H9 (cell line): ENCODE measurements at regions not wholly inside any gene's neighbourhood (a gene's known extent, or its start where the extent isn't known, plus 50 kb on each side); places are given as distances from the start of the nearest gene placed in this dataset.

ENCODE experiments used
- DNase-seq: peaks from one replicate; pipeline ENCODE4 v3.0.0-alpha.2; 2017
- H2AFZ ChIP-seq: one replicate; pipeline ENCODE4 v1.6.1; 2013; ENCODE audit warnings: mild to moderate bottlenecking, low read length, control low read depth, moderate library complexity
- H2AK5ac ChIP-seq: 2 replicates; pipeline ENCODE4 v1.6.1; 2013; ENCODE audit warnings: low read length, control low read depth, mixed read lengths; ENCODE audit not compliant: insufficient read length
- H2BK120ac ChIP-seq: one replicate; pipeline ENCODE4 v1.6.1; 2013; ENCODE audit warnings: low read depth, mild to moderate bottlenecking, low read length, control low read depth, inconsistent platforms; ENCODE audit not compliant: poor library complexity, severe bottlenecking
- H2BK12ac ChIP-seq: 2 replicates; pipeline ENCODE4 v1.6.1; 2013; ENCODE audit warnings: low read length, control low read depth, mixed read lengths, low read depth; ENCODE audit not compliant: insufficient read length
- H2BK15ac ChIP-seq: 2 replicates; pipeline ENCODE4 v1.6.1; 2013; ENCODE audit warnings: low read depth, low read length, control low read depth
- H2BK20ac ChIP-seq: one replicate; pipeline ENCODE4 v1.6.1; 2013; ENCODE audit warnings: low read depth, mild to moderate bottlenecking, low read length, control low read depth, inconsistent platforms; ENCODE audit not compliant: poor library complexity, severe bottlenecking
- H2BK5ac ChIP-seq: 2 replicates; pipeline ENCODE4 v1.6.1; 2013; ENCODE audit warnings: low read length, control low read depth, mixed read lengths; ENCODE audit not compliant: insufficient read length
- H3K14ac ChIP-seq: 2 replicates; pipeline ENCODE4 v1.6.1; 2013; ENCODE audit warnings: low read length, control low read depth; ENCODE audit not compliant: insufficient read depth
- H3K18ac ChIP-seq: 2 replicates; pipeline ENCODE4 v1.6.1; 2013; ENCODE audit warnings: low read depth, mild to moderate bottlenecking, mixed read lengths, low read length, control low read depth; ENCODE audit not compliant: insufficient read length
- H3K23ac ChIP-seq: 2 replicates; pipeline ENCODE4 v1.6.1; 2013; ENCODE audit warnings: low read length, control low read depth, mixed read lengths, low read depth; ENCODE audit not compliant: insufficient read length
- H3K23me2 ChIP-seq: 2 replicates; pipeline ENCODE4 v1.6.1; 2013; ENCODE audit warnings: low read depth, mild to moderate bottlenecking, mixed read lengths, low read length, control low read depth; ENCODE audit not compliant: insufficient read length, poor library complexity, severe bottlenecking
- H3K27ac ChIP-seq: 2 replicates; pipeline ENCODE4 v1.5.1; 2013; ENCODE audit warnings: low read length, control low read depth, mixed read lengths, low read depth; ENCODE audit not compliant: insufficient read length
- H3K27me3 ChIP-seq: 2 replicates; pipeline ENCODE4 v1.6.1; 2013; ENCODE audit warnings: low read length, control low read depth, inconsistent platforms; ENCODE audit not compliant: insufficient read depth
- H3K4ac ChIP-seq: 2 replicates; pipeline ENCODE4 v1.6.1; 2013; ENCODE audit warnings: low read depth, mild to moderate bottlenecking, control low read depth, inconsistent platforms, low read length, moderate library complexity
- H3K4me1 ChIP-seq: 2 replicates; pipeline ENCODE4 v1.6.1; 2013; ENCODE audit warnings: low read length, control low read depth, inconsistent platforms; ENCODE audit not compliant: insufficient read depth
- H3K4me2 ChIP-seq: 2 replicates; pipeline ENCODE4 v1.6.1; 2013; ENCODE audit warnings: low read length, control low read depth, mixed read lengths; ENCODE audit not compliant: insufficient read length, insufficient read depth
- H3K56ac ChIP-seq: 2 replicates; pipeline ENCODE4 v1.6.1; 2013; ENCODE audit warnings: low read depth, mild to moderate bottlenecking, mixed read lengths, low read length, control low read depth; ENCODE audit not compliant: insufficient read length
- H3K79me1 ChIP-seq: 2 replicates; pipeline ENCODE4 v1.6.1; 2013; ENCODE audit warnings: low read depth, mild to moderate bottlenecking, moderate library complexity, low read length, control low read depth, inconsistent platforms; ENCODE audit not compliant: insufficient read depth, poor library complexity, severe bottlenecking
- H3K79me2 ChIP-seq: 2 replicates; pipeline ENCODE4 v1.6.1; 2013; ENCODE audit warnings: low read length, control low read depth, inconsistent platforms; ENCODE audit not compliant: insufficient read depth
- H3K9ac ChIP-seq: 2 replicates; pipeline ENCODE4 v1.6.1; 2013; ENCODE audit warnings: low read length, control low read depth, mixed read lengths; ENCODE audit not compliant: insufficient read length; ENCODE audit errors: extremely low read depth
- H3K9me3 ChIP-seq: one replicate; pipeline ENCODE4 v1.6.1; 2013; ENCODE audit warnings: low read depth, low read length, inconsistent platforms; ENCODE audit not compliant: control insufficient read depth
- H3T11ph ChIP-seq: one replicate; pipeline ENCODE4 v1.6.1; 2013; ENCODE audit warnings: mild to moderate bottlenecking, low read length, control low read depth, inconsistent platforms
- H4K20me1 ChIP-seq: one replicate; pipeline ENCODE4 v1.6.1; 2013; ENCODE audit not compliant: control insufficient read depth, insufficient read length, insufficient read depth
- H4K5ac ChIP-seq: 2 replicates; pipeline ENCODE4 v1.6.1; 2013; ENCODE audit warnings: low read depth, mild to moderate bottlenecking, mixed read lengths, low read length, control low read depth; ENCODE audit not compliant: insufficient read length
- H4K8ac ChIP-seq: replicated peaks from 2 replicates; pipeline ENCODE4 v1.6.1; 2013; ENCODE audit warnings: low read length, control low read depth, mixed read lengths, low read depth; ENCODE audit not compliant: insufficient read length
- H4K91ac ChIP-seq: 2 replicates; pipeline ENCODE4 v1.6.1; 2013; ENCODE audit warnings: low read depth, mild to moderate bottlenecking, moderate library complexity, mixed read lengths, low read length, control low read depth; ENCODE audit not compliant: insufficient read length
- H3K27ac Mint-ChIP-seq, 3 experiments: 2 replicates in 2 of 3; 3 replicates in 1 of 3; pipeline ENCODE4 v1.8.0; 2020 to 2021; ENCODE audit warnings: mixed read lengths in 3 of 3, mild to moderate bottlenecking in 1 of 3, moderate library complexity in 1 of 3
- H3K27me3 Mint-ChIP-seq: 2 replicates; pipeline ENCODE4 v1.8.0; 2021; ENCODE audit warnings: low read depth, mild to moderate bottlenecking, moderate library complexity, mixed read lengths
- H3K36me3 Mint-ChIP-seq, 3 experiments: 2 replicates in 2 of 3; 3 replicates in 1 of 3; pipeline ENCODE4 v1.8.0; 2020 to 2021; ENCODE audit warnings: low read depth in 3 of 3, mixed read lengths in 3 of 3; ENCODE audit not compliant: insufficient read depth in 1 of 3
- H3K4me1 Mint-ChIP-seq, 2 experiments: 2 replicates each; pipeline ENCODE4 v1.8.0; 2020; ENCODE audit warnings: mixed read lengths in 2 of 2
- H3K4me3 Mint-ChIP-seq, 2 experiments: 2 replicates in 1 of 2; 3 replicates in 1 of 2; pipeline ENCODE4 v1.8.0; 2020 to 2021; ENCODE audit warnings: mild to moderate bottlenecking in 2 of 2, mixed read lengths in 2 of 2, moderate library complexity in 1 of 2
- H3K9me3 Mint-ChIP-seq, 2 experiments: 2 replicates in 1 of 2; 3 replicates in 1 of 2; pipeline ENCODE4 v1.8.0; 2020; ENCODE audit warnings: mild to moderate bottlenecking in 2 of 2, mixed read lengths in 2 of 2, moderate library complexity in 1 of 2
- CTCF ChIP-seq: fragments of 200-600 bp; sonication (generic); conservative IDR thresholded peaks from 3 replicates; pipeline ENCODE4 v1.8.0; 2021; ENCODE audit warnings: antibody characterized with exemption, mild to moderate bottlenecking
- WGBS: extraction: QIAGEN DNeasy Blood & Tissue Kit; methylation state at CpG from one replicate; pipeline ENCODE4 v1.1.7; 2013; ENCODE audit warnings: missing lambda C conversion rate, low lambda C conversion rate, mixed read lengths; ENCODE audit not compliant: insufficient read length; ENCODE audit errors: extremely low coverage; 5-methylcytosine and 5-hydroxymethylcytosine counted together

- H2AFZ ChIP-seq: no peak overlapping the region
- H3K27me3 Mint-ChIP-seq: no peaks in the 10 kb centered on the region
- no peaks in the 10 kb centered on the region for H3K27me3 ChIP-seq
Observed at GRCh38 chrX:112510629-112511028, 169.1 kb downstream of the LHFPL1 start.

More at GRCh38 chrX:112510629-112511028, 169.1 kb downstream of the LHFPL1 start:
- H3K4me1 Mint-ChIP-seq: peaks cover 5 to 10% of the 10 kb centered on the region in 2 experiments; a peak in 3 of 4 replicates
- Histone ChIP-seq H3K4me1 (no peaks in the 10 kb centered on the region), H3K14ac (no peak overlapping the region), H2AK5ac (no peak overlapping the region), H3K4ac (no peak overlapping the region), H4K5ac (no peak overlapping the region), H3K27ac (no peak overlapping the region), H2BK20ac (no peak overlapping the region), H2BK5ac (no peak overlapping the region), H2BK12ac (no peak overlapping the region), H3K9me3 (no peaks in the 10 kb centered on the region), H4K8ac (no peak overlapping the region), H3K23ac (no peak overlapping the region), H3K18ac (no peak overlapping the region), H2BK15ac (no peak overlapping the region), H3K56ac (no peak overlapping the region), H4K20me1 (no peaks in the 10 kb centered on the region), H3K79me2 (no peaks in the 10 kb centered on the region), H3K79me1 (no peaks in the 10 kb centered on the region), H4K91ac (no peak overlapping the region), H3K4me2 (no peak overlapping the region), H3T11ph (no peak overlapping the region), H2BK120ac (no peak overlapping the region), H3K23me2 (no peaks in the 10 kb centered on the region), H3K9ac (no peak overlapping the region)
- no CpG with 5 or more reads among the region's 3 CpGs for WGBS
- H3K4me3 Mint-ChIP-seq: no peak overlapping the region
- H3K9me3 Mint-ChIP-seq: peaks cover 14 to 27% of the 10 kb centered on the region in 2 experiments
- peaks cover 14 to 21% (median 14%) of the 10 kb centered on the region in 3 experiments for H3K36me3 Mint-ChIP-seq
- TF ChIP-seq CTCF: no peak
- DNase-seq: no peak
- H3K27ac Mint-ChIP-seq: no peak overlapping the region
